WTC11 (cell line): ENCODE measurements at regions not wholly inside any gene's neighbourhood (a gene's known extent, or its start where the extent isn't known, plus 50 kb on each side); places are given as distances from the start of the nearest gene placed in this dataset.
A peak's percentile ranks its signal among the peaks of the same experiment; 100 is the strongest.

ENCODE experiments used
- ATAC-seq: fragments of 200-7000 bp; cut with Tn5 transposase; 2 replicates; pipeline ENCODE4 v1.10.0; 2021; ENCODE audit warnings: mild to moderate bottlenecking, moderate library complexity
- CTCF ChIA-PET: fragments of 300-600 bp; sonication (Branson Sonifier 250); formaldehyde crosslinking; loops from one replicate; lab custom pipeline; 2021; ENCODE audit warnings: antibody characterized with exemption; lab: Charles Lee
- POLR2A ChIA-PET: fragments of 350-600 bp; sonication (Branson Sonifier 250); formaldehyde crosslinking; loops from one replicate; lab custom pipeline; 2021; ENCODE audit warnings: antibody characterized with exemption; lab: Charles Lee
- DNase-seq: peaks from one replicate; pipeline ENCODE4 v3.0.0; 2021; ENCODE audit warnings: low spot score
- H3K27ac Mint-ChIP-seq: 2 replicates; pipeline ENCODE4 v1.8.0; 2021; ENCODE audit warnings: mixed read lengths
- H3K27me3 Mint-ChIP-seq: 2 replicates; pipeline ENCODE4 v1.8.0; 2021; ENCODE audit warnings: low read depth, mild to moderate bottlenecking, moderate library complexity, mixed read lengths
- H3K36me3 Mint-ChIP-seq: 2 replicates; pipeline ENCODE4 v1.8.0; 2021; ENCODE audit warnings: mixed read lengths
- H3K4me1 Mint-ChIP-seq: 2 replicates; pipeline ENCODE4 v1.8.0; 2022; ENCODE audit warnings: mixed read lengths
- H3K4me3 Mint-ChIP-seq: 2 replicates; pipeline ENCODE4 v1.8.0; 2021; ENCODE audit warnings: mild to moderate bottlenecking, moderate library complexity, mixed read lengths
- H3K9me3 Mint-ChIP-seq: 2 replicates; pipeline ENCODE4 v1.8.0; 2021; ENCODE audit warnings: mixed read lengths
- ARID4B ChIP-seq: sonication (generic); formaldehyde crosslinking; IDR thresholded peaks from 2 replicates; pipeline ENCODE4 v1.8.0; 2023; ENCODE audit warnings: missing genetic modification reagents, mild to moderate bottlenecking, borderline replicate concordance
- ATF1 ChIP-seq: sonication (generic); formaldehyde crosslinking; IDR thresholded peaks from 2 replicates; pipeline ENCODE4 v1.8.1; 2023; ENCODE audit warnings: mild to moderate bottlenecking, moderate library complexity, missing genetic modification reagents
- E2F1 ChIP-seq: sonication (generic); formaldehyde crosslinking; IDR thresholded peaks from 2 replicates; pipeline ENCODE4 v1.8.0; 2022; ENCODE audit warnings: mild to moderate bottlenecking, missing genetic modification reagents
- IRF2 ChIP-seq: sonication (generic); formaldehyde crosslinking; IDR thresholded peaks from 2 replicates; pipeline ENCODE4 v1.8.0; 2022; ENCODE audit warnings: low read depth, missing genetic modification reagents, borderline replicate concordance
- JUN ChIP-seq: sonication (generic); formaldehyde crosslinking; IDR thresholded peaks from 2 replicates; pipeline ENCODE4 v1.8.0; 2023; ENCODE audit warnings: mild to moderate bottlenecking, missing genetic modification reagents
- MAX ChIP-seq: sonication (generic); formaldehyde crosslinking; IDR thresholded peaks from 2 replicates; pipeline ENCODE4 v1.8.0; 2022; ENCODE audit warnings: mild to moderate bottlenecking, missing genetic modification reagents
- MLX ChIP-seq: sonication (generic); formaldehyde crosslinking; IDR thresholded peaks from 2 replicates; pipeline ENCODE4 v1.8.1; 2023; ENCODE audit warnings: mild to moderate bottlenecking, missing genetic modification reagents, moderate library complexity
- MXD4 ChIP-seq: fragments of 250-450 bp; sonication (Bioruptor Pico); IDR thresholded peaks from 2 replicates; pipeline ENCODE4 v1.8.0; 2021; ENCODE audit warnings: mild to moderate bottlenecking, moderate library complexity, borderline replicate concordance
- OVOL2 ChIP-seq: fragments of 250-450 bp; sonication (Bioruptor Pico); IDR thresholded peaks from 2 replicates; pipeline ENCODE4 v1.9.0; 2021; ENCODE audit warnings: mild to moderate bottlenecking, borderline replicate concordance
- PREB ChIP-seq: sonication (generic); formaldehyde crosslinking; IDR thresholded peaks from 2 replicates; pipeline ENCODE4 v1.8.1; 2022; ENCODE audit warnings: mild to moderate bottlenecking, missing genetic modification reagents, moderate library complexity, borderline replicate concordance
- RELA ChIP-seq: sonication (generic); formaldehyde crosslinking; IDR thresholded peaks from 2 replicates; pipeline ENCODE4 v1.8.1; 2022; ENCODE audit warnings: missing genetic modification reagents, mild to moderate bottlenecking, borderline replicate concordance
- SOX15 ChIP-seq: fragments of 250-450 bp; sonication (Bioruptor Pico); IDR thresholded peaks from 2 replicates; pipeline ENCODE4 v1.9.0; 2021; ENCODE audit warnings: mild to moderate bottlenecking
- TEAD4 ChIP-seq: sonication (generic); formaldehyde crosslinking; IDR thresholded peaks from 2 replicates; pipeline ENCODE4 v1.8.0; 2022; ENCODE audit warnings: mild to moderate bottlenecking, missing genetic modification reagents
- ZBTB43 ChIP-seq: sonication (generic); formaldehyde crosslinking; IDR thresholded peaks from 2 replicates; pipeline ENCODE4 v1.8.1; 2023; ENCODE audit warnings: mild to moderate bottlenecking, missing genetic modification reagents
- ZNF219 ChIP-seq: sonication (generic); formaldehyde crosslinking; IDR thresholded peaks from 2 replicates; pipeline ENCODE4 v1.8.0; 2023; ENCODE audit warnings: missing genetic modification reagents, mild to moderate bottlenecking, borderline replicate concordance
- ZNF423 ChIP-seq: fragments of 250-450 bp; sonication (Bioruptor Pico); IDR thresholded peaks from 2 replicates; pipeline ENCODE4 v2.1.2; 2022; ENCODE audit warnings: mild to moderate bottlenecking, moderate library complexity
- ZNF512 ChIP-seq: sonication (generic); formaldehyde crosslinking; IDR thresholded peaks from 2 replicates; pipeline ENCODE4 v1.8.1; 2022; ENCODE audit warnings: missing genetic modification reagents, borderline replicate concordance
- ZSCAN18 ChIP-seq: fragments of 250-450 bp; sonication (Bioruptor Pico); IDR thresholded peaks from 2 replicates; pipeline ENCODE4 v2.1.2; 2022; ENCODE audit warnings: mild to moderate bottlenecking, moderate library complexity

- TF ChIP-seq ZBTB43 (CRISPR knock-in tag), result no peak
- TF ChIP-seq ZNF512 (CRISPR knock-in tag), result no peak
- TF ChIP-seq MAX (CRISPR knock-in tag), result no peak
- TF ChIP-seq PREB (CRISPR knock-in tag), result no peak
- TF ChIP-seq SOX15 (CRISPR knock-in tag), result no peak
These were observed 76.8 kb upstream of the PCDH8 start (continued) for GRCh38 chr13:52925251-52925650.

GRCh38 chr13:52924289-52925148 lies 76.1 kb upstream of the PCDH8 start:
- Mint-ChIP-seq H3K9me3 (peaks cover 5% of the 10 kb centered on the region; the same call in 1 of the 2 replicates), H3K27me3 (peaks cover 5% of the 10 kb centered on the region), H3K27ac (no peak overlapping the region), H3K4me1 (peaks cover 13% of the 10 kb centered on the region), H3K4me3 (no peak overlapping the region), H3K36me3 (no peaks in the 10 kb centered on the region)
- ChIA-PET CTCF (interaction anchor here (0.9 to 2.2 kb wide), 5 partner anchors 27 to 227 kb away, joined by 3 to 16 read pairs (median 5); no protein-coding TSS in a partner anchor), POLR2A (no interaction called here)
- ATAC-seq (peak; percentile 58), DNase-seq (no peak)
- TF ChIP-seq ZBTB43 (CRISPR knock-in tag) (no peak), ZNF423 (no peak), IRF2 (CRISPR knock-in tag) (no peak), ATF1 (CRISPR knock-in tag) (no peak), RELA (CRISPR knock-in tag) (no peak), ZSCAN18 (CRISPR knock-in tag) (no peak), JUN (no peak), MLX (no peak), E2F1 (no peak), MXD4 (CRISPR knock-in tag) (no peak), ARID4B (CRISPR knock-in tag) (no peak), ZNF219 (CRISPR knock-in tag) (no peak), TEAD4 (CRISPR knock-in tag) (no peak), OVOL2 (CRISPR knock-in tag) (no peak)
